Esophagus muscularis mucosa (tissue), 4 donors: ENCODE measurements at regions not wholly inside any gene's neighbourhood (a gene's known extent, or its start where the extent isn't known, plus 50 kb on each side); places are given as distances from the start of the nearest gene placed in this dataset.

Experiments
- EP300 ChIP-seq: sonication (generic); formaldehyde crosslinking; IDR thresholded peaks from one replicate; pipeline ENCODE4 v1.6.1; 2017; ENCODE audit warnings: antibody characterized with exemption
- POLR2A ChIP-seq: fragments of 450-650 bp; IDR thresholded peaks from one replicate; pipeline ENCODE4 v1.6.1; 2017; ENCODE audit warnings: antibody characterized with exemption, moderate library complexity, mild to moderate bottlenecking, low read depth
- POLR2AphosphoS5 ChIP-seq, 2 donors: sonication (generic); formaldehyde crosslinking; IDR thresholded peaks; one replicate each; pipeline ENCODE4 v1.6.1; 2017; ENCODE audit warnings: antibody characterized with exemption in 2 of 2
- TF ChIP-seq, protein P1 (sequence below), 3 experiments: fragments of 200-600 bp in 2 of 3; fragments of 450-650 bp in 1 of 3; sonication (generic) in 2 of 3; IDR thresholded peaks; one replicate each; pipeline ENCODE4 v1.5.1; 2017 to 2019; ENCODE audit warnings: antibody characterized with exemption in 3 of 3, mild to moderate bottlenecking in 2 of 3, moderate library complexity in 1 of 3

- TF ChIP-seq POLR2A (no peak), EP300 (no peak), POLR2AphosphoS5 (IDR thresholded peaks at IDR 0.05) (no peak)
- TF ChIP-seq, protein P1, sequence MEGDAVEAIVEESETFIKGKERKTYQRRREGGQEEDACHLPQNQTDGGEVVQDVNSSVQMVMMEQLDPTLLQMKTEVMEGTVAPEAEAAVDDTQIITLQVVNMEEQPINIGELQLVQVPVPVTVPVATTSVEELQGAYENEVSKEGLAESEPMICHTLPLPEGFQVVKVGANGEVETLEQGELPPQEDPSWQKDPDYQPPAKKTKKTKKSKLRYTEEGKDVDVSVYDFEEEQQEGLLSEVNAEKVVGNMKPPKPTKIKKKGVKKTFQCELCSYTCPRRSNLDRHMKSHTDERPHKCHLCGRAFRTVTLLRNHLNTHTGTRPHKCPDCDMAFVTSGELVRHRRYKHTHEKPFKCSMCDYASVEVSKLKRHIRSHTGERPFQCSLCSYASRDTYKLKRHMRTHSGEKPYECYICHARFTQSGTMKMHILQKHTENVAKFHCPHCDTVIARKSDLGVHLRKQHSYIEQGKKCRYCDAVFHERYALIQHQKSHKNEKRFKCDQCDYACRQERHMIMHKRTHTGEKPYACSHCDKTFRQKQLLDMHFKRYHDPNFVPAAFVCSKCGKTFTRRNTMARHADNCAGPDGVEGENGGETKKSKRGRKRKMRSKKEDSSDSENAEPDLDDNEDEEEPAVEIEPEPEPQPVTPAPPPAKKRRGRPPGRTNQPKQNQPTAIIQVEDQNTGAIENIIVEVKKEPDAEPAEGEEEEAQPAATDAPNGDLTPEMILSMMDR (IDR thresholded peaks at IDR 0.05) = no peak
Measured at GRCh38 chr10:125451319-125451718, 231.6 kb downstream of the TEX36 start.
